ENCODE measurements at regions not wholly inside any gene's neighbourhood (a gene's known extent, or its start where the extent isn't known, plus 50 kb on each side); places are given as distances from the start of the nearest gene placed in this dataset.
"Not testable (repeated sequence)": the region's sequence is repeated elsewhere in the genome, so short reads cannot be mapped to it uniquely, and the experiment has no call there.

GRCh38 chr4:24236532-24236931, 346.7 kb upstream of the PPARGC1A start:
- DNase-seq = no peak

- DNase-seq = no peak
Measured at GRCh38 chr4:24236120-24236519, 346.3 kb upstream of the PPARGC1A start.

- no peak for DNase-seq
Measured at GRCh38 chr4:24235618-24236017, 345.8 kb upstream of the PPARGC1A start.

- DNase-seq = no peak
Measured at GRCh38 chr4:24234288-24234848, 344.5 kb upstream of the PPARGC1A start.

- DNase-seq = no peak
Measured at GRCh38 chr4:24230955-24231354, 341.1 kb upstream of the PPARGC1A start.

GRCh38 chr4:24229978-24230377, 340.1 kb upstream of the PPARGC1A start:
- DNase-seq = no peak

- no peak for DNase-seq
Measured at GRCh38 chr4:24228692-24229091, 338.8 kb upstream of the PPARGC1A start.

- DNase-seq = no peak
Measured at GRCh38 chr4:24226667-24227066, 336.8 kb upstream of the PPARGC1A start.

GRCh38 chr4:24226023-24226422, 336.2 kb upstream of the PPARGC1A start:
- no peak for DNase-seq

GRCh38 chr4:24224446-24224845, 334.6 kb upstream of the PPARGC1A start:
- no peak for DNase-seq

- DNase-seq = no peak
Measured at GRCh38 chr4:24219209-24219608, 329.4 kb upstream of the PPARGC1A start.

GRCh38 chr4:24218566-24218965, 328.7 kb upstream of the PPARGC1A start:
- no peak for DNase-seq

GRCh38 chr4:24214796-24215195, 324.9 kb upstream of the PPARGC1A start:
- no peak for DNase-seq

- no peak for DNase-seq
Measured at GRCh38 chr4:24213961-24214360, 324.1 kb upstream of the PPARGC1A start.

GRCh38 chr4:24212642-24213041, 322.8 kb upstream of the PPARGC1A start:
- DNase-seq = no peak

GRCh38 chr4:24211856-24212255, 322.0 kb upstream of the PPARGC1A start:
- no peak for DNase-seq

GRCh38 chr4:24210332-24210902, 320.6 kb upstream of the PPARGC1A start:
- DNase-seq = no peak

GRCh38 chr4:24209906-24210305, 320.1 kb upstream of the PPARGC1A start:
- no peak for DNase-seq

GRCh38 chr4:24209131-24209530, 319.3 kb upstream of the PPARGC1A start:
- no peak for DNase-seq

GRCh38 chr4:24208691-24209090, 318.8 kb upstream of the PPARGC1A start:
- no peak for DNase-seq

- not testable (repeated sequence) for DNase-seq
Measured at GRCh38 chr4:24204708-24205107, 314.9 kb upstream of the PPARGC1A start.

- DNase-seq = no peak
Measured at GRCh38 chr4:24203926-24204325, 314.1 kb upstream of the PPARGC1A start.

GRCh38 chr4:24202579-24202978, 312.7 kb upstream of the PPARGC1A start:
- no peak for DNase-seq

GRCh38 chr4:24197955-24198354, 308.1 kb upstream of the PPARGC1A start:
- no peak for DNase-seq

GRCh38 chr4:24196785-24197184, 306.9 kb upstream of the PPARGC1A start:
- no peak for DNase-seq

All from NCI-H446 (cell line).